ENCODE measurements at regions not wholly inside any gene's neighbourhood (a gene's known extent, or its start where the extent isn't known, plus 50 kb on each side); places are given as distances from the start of the nearest gene placed in this dataset.

DNA sequence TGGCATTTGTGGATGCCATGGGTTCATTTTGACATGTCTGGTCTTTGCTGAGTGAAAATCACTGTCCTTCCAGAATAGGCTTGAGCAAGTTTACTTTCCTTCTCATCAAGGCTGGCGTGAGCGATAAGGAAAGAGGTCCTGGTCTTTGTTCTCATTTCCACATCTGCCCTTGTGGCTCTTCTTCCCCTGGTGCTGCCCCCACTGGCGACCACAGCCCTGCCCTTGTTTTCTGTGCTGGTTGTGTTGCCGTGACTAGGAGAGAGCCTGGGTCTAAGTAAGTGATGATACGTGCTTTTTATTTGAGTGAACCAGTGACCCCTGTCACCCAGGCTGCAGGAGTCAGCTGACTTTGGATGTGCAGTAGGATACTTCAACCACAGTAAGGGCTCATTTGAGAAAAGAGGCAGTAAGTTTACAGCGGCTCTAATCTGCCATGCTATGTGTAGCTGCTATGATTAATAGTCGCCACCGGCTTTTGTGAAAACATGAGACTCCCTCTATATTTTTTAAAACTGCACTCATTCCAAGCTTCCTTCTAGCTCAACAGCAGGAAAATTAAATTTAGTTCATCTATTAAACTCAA lies 441.7 kb downstream of the RNF144A start:
- TF ChIP-seq ZNF274 (IDR thresholded peaks at IDR 0.05; ENCODE audit: low read depth, low read length), result no peak
- no peak for TF ChIP-seq SUZ12 (IDR thresholded peaks at IDR 0.05; ENCODE audit: extremely low read depth, insufficient read depth, insufficient read length)

Measured in NT2/D1 (cell line).